H1 (cell line): ENCODE measurements at regions not wholly inside any gene's neighbourhood (a gene's known extent, or its start where the extent isn't known, plus 50 kb on each side); places are given as distances from the start of the nearest gene placed in this dataset.

ENCODE experiments used
- CHD1 ChIP-seq: IDR thresholded peaks from 2 replicates; pipeline ENCODE4 v1.6.1; 2012; ENCODE audit warnings: low read depth, low read length, improper control_type of control experiment
- JUN ChIP-seq: IDR thresholded peaks from 2 replicates; pipeline ENCODE4 v1.6.1; 2011; ENCODE audit warnings: low read depth, mild to moderate bottlenecking, improper control_type of control experiment, low read length
- JUND ChIP-seq: IDR thresholded peaks from 2 replicates; pipeline ENCODE4 v1.6.1; 2011; ENCODE audit warnings: mild to moderate bottlenecking, improper control_type of control experiment, low read length
- KDM4A ChIP-seq: IDR thresholded peaks from one replicate; pipeline ENCODE4 v1.7.1; 2012; ENCODE audit warnings: low read depth, mild to moderate bottlenecking, moderate library complexity, low read length, inconsistent platforms; ENCODE audit not compliant: severe bottlenecking
- RAD21 ChIP-seq, 2 experiments: IDR thresholded peaks in 1 of 2; conservative IDR thresholded peaks in 1 of 2; 2 replicates each; pipeline ENCODE4 v1.6.1; 2011; ENCODE audit warnings: low read depth in 2 of 2, low read length in 2 of 2, improper control_type of control experiment in 1 of 2, inconsistent platforms in 1 of 2, mild to moderate bottlenecking in 1 of 2, moderate library complexity in 1 of 2
- SAP30 ChIP-seq: fragments of 300-600 bp; sonication (generic); IDR thresholded peaks from 2 replicates; pipeline ENCODE4 v1.7.1; 2012; ENCODE audit warnings: low read length, moderate library complexity, mild to moderate bottlenecking, inconsistent platforms; ENCODE audit not compliant: insufficient read depth, insufficient replicate concordance
- SP1 ChIP-seq: IDR thresholded peaks from 2 replicates; pipeline ENCODE4 v1.6.1; 2011; ENCODE audit warnings: low read depth, low read length
- TEAD4 ChIP-seq: IDR thresholded peaks from 2 replicates; pipeline ENCODE4 v1.6.1; 2012; ENCODE audit warnings: low read depth, low read length, inconsistent platforms, mixed read lengths
- YY1 ChIP-seq: IDR thresholded peaks from 2 replicates; pipeline ENCODE4 v1.6.1; 2011; ENCODE audit warnings: low read depth, mild to moderate bottlenecking, low read length
- TF ChIP-seq, protein P1 (sequence below): fragments of 300-600 bp; sonication (generic); IDR thresholded peaks from 2 replicates; pipeline ENCODE4 v1.7.1; 2012; ENCODE audit warnings: low read length, moderate library complexity, mild to moderate bottlenecking, inconsistent platforms; ENCODE audit not compliant: insufficient replicate concordance
- TF ChIP-seq, protein P2 (sequence below): IDR thresholded peaks from 2 replicates; pipeline ENCODE4 v1.6.1; 2012; ENCODE audit warnings: low read length, inconsistent platforms

DNA sequence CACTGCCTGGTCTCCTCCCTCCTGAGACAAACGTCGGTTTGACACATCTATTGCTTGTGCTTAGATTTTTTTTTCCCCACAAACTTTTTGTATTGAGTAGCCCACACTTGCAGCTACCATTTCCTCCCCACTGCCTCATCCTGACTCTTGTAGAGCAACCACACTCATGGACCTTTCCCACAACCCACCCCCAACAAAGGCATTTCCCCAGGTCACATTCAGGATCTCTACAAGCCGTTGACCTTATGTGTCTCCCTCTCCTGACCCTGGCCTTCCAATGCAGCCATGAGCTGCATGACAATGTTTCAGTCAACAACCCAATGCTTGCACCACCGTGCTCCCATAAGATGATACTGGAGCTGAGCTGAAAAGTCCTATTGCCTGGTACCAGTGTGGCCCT, 91.9 kb upstream of the MKI67 start (continued):
- TF ChIP-seq, protein P1, sequence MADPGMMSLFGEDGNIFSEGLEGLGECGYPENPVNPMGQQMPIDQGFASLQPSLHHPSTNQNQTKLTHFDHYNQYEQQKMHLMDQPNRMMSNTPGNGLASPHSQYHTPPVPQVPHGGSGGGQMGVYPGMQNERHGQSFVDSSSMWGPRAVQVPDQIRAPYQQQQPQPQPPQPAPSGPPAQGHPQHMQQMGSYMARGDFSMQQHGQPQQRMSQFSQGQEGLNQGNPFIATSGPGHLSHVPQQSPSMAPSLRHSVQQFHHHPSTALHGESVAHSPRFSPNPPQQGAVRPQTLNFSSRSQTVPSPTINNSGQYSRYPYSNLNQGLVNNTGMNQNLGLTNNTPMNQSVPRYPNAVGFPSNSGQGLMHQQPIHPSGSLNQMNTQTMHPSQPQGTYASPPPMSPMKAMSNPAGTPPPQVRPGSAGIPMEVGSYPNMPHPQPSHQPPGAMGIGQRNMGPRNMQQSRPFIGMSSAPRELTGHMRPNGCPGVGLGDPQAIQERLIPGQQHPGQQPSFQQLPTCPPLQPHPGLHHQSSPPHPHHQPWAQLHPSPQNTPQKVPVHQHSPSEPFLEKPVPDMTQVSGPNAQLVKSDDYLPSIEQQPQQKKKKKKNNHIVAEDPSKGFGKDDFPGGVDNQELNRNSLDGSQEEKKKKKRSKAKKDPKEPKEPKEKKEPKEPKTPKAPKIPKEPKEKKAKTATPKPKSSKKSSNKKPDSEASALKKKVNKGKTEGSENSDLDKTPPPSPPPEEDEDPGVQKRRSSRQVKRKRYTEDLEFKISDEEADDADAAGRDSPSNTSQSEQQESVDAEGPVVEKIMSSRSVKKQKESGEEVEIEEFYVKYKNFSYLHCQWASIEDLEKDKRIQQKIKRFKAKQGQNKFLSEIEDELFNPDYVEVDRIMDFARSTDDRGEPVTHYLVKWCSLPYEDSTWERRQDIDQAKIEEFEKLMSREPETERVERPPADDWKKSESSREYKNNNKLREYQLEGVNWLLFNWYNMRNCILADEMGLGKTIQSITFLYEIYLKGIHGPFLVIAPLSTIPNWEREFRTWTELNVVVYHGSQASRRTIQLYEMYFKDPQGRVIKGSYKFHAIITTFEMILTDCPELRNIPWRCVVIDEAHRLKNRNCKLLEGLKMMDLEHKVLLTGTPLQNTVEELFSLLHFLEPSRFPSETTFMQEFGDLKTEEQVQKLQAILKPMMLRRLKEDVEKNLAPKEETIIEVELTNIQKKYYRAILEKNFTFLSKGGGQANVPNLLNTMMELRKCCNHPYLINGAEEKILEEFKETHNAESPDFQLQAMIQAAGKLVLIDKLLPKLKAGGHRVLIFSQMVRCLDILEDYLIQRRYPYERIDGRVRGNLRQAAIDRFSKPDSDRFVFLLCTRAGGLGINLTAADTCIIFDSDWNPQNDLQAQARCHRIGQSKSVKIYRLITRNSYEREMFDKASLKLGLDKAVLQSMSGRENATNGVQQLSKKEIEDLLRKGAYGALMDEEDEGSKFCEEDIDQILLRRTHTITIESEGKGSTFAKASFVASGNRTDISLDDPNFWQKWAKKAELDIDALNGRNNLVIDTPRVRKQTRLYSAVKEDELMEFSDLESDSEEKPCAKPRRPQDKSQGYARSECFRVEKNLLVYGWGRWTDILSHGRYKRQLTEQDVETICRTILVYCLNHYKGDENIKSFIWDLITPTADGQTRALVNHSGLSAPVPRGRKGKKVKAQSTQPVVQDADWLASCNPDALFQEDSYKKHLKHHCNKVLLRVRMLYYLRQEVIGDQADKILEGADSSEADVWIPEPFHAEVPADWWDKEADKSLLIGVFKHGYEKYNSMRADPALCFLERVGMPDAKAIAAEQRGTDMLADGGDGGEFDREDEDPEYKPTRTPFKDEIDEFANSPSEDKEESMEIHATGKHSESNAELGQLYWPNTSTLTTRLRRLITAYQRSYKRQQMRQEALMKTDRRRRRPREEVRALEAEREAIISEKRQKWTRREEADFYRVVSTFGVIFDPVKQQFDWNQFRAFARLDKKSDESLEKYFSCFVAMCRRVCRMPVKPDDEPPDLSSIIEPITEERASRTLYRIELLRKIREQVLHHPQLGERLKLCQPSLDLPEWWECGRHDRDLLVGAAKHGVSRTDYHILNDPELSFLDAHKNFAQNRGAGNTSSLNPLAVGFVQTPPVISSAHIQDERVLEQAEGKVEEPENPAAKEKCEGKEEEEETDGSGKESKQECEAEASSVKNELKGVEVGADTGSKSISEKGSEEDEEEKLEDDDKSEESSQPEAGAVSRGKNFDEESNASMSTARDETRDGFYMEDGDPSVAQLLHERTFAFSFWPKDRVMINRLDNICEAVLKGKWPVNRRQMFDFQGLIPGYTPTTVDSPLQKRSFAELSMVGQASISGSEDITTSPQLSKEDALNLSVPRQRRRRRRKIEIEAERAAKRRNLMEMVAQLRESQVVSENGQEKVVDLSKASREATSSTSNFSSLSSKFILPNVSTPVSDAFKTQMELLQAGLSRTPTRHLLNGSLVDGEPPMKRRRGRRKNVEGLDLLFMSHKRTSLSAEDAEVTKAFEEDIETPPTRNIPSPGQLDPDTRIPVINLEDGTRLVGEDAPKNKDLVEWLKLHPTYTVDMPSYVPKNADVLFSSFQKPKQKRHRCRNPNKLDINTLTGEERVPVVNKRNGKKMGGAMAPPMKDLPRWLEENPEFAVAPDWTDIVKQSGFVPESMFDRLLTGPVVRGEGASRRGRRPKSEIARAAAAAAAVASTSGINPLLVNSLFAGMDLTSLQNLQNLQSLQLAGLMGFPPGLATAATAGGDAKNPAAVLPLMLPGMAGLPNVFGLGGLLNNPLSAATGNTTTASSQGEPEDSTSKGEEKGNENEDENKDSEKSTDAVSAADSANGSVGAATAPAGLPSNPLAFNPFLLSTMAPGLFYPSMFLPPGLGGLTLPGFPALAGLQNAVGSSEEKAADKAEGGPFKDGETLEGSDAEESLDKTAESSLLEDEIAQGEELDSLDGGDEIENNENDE = no peak
- no peak for TF ChIP-seq SP1
- TF ChIP-seq TEAD4 = no peak
- TF ChIP-seq JUN = no peak
- no peak for TF ChIP-seq KDM4A
- no peak for TF ChIP-seq JUND
- no peak for TF ChIP-seq RAD21 (IDR thresholded peaks at IDR 0.05 in 1 of 2, conservative IDR thresholded peaks at IDR 0.05 in 1 of 2; ENCODE audit: low read depth in 2 of 2, low read length in 2 of 2)
- no peak for TF ChIP-seq CHD1
- TF ChIP-seq, protein P2, sequence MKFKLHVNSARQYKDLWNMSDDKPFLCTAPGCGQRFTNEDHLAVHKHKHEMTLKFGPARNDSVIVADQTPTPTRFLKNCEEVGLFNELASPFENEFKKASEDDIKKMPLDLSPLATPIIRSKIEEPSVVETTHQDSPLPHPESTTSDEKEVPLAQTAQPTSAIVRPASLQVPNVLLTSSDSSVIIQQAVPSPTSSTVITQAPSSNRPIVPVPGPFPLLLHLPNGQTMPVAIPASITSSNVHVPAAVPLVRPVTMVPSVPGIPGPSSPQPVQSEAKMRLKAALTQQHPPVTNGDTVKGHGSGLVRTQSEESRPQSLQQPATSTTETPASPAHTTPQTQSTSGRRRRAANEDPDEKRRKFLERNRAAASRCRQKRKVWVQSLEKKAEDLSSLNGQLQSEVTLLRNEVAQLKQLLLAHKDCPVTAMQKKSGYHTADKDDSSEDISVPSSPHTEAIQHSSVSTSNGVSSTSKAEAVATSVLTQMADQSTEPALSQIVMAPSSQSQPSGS = no peak
- no peak for TF ChIP-seq YY1
- TF ChIP-seq SAP30 = no peak
